Fibroblast of lung (primary cell): ENCODE measurements at regions not wholly inside any gene's neighbourhood (a gene's known extent, or its start where the extent isn't known, plus 50 kb on each side); places are given as distances from the start of the nearest gene placed in this dataset.

ENCODE experiments used
- CTCF ChIP-seq, 2 donors: IDR thresholded peaks in 1 of 2; conservative IDR thresholded peaks in 1 of 2; 1 replicate in 1 of 2; 2 replicates in 1 of 2; pipeline ENCODE4 v1.5.1; 2011 to 2012; ENCODE audit warnings: low read length in 2 of 2, control low read depth in 1 of 2, inconsistent platforms in 1 of 2, low read depth in 1 of 2, mild to moderate bottlenecking in 1 of 2
- EZH2 ChIP-seq: IDR thresholded peaks from 2 replicates; pipeline ENCODE4 v1.5.1; 2012; ENCODE audit warnings: low read length, control low read depth, mild to moderate bottlenecking; ENCODE audit errors: missing control alignments

GRCh38 chr20:6282642-6283041 lies 159.8 kb upstream of the FERMT1 start:
- TF ChIP-seq CTCF (conservative IDR thresholded peaks at IDR 0.05 in 1 of 2, IDR thresholded peaks at IDR 0.05 in 1 of 2; ENCODE audit: low read depth in 1 of 2, low read length in 2 of 2) (no peak), EZH2 (no peak)
